NCI-H460 (cell line): ENCODE measurements at regions not wholly inside any gene's neighbourhood (a gene's known extent, or its start where the extent isn't known, plus 50 kb on each side); places are given as distances from the start of the nearest gene placed in this dataset.
"Not testable (repeated sequence)": the region's sequence is repeated elsewhere in the genome, so short reads cannot be mapped to it uniquely, and the experiment has no call there.

Source experiments
- DNase-seq: peaks from one replicate; pipeline ENCODE4 v3.0.0-alpha.2; 2016; ENCODE audit warnings: low read depth; ENCODE audit errors: extremely low read depth

DNA sequence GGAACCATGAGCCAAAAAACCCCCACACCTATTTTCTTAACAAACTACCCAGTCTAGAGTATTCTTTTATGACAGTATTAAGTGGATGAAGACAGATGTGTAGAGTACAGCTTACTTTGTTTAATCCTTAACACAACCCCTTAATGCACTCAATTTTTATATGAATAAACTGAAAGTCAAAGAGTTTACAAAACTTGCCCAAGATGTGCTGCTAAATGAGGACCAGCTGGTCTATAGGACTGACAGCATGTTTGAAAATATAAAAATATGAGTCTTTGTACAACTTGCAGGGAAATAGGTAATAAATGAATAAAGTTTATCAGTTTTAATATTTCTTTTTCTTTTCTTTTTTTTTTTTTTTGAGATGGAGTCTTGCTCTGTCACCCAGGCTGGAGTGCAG, 102.3 kb downstream of the ZFY start:
- no peak for DNase-seq

DNA sequence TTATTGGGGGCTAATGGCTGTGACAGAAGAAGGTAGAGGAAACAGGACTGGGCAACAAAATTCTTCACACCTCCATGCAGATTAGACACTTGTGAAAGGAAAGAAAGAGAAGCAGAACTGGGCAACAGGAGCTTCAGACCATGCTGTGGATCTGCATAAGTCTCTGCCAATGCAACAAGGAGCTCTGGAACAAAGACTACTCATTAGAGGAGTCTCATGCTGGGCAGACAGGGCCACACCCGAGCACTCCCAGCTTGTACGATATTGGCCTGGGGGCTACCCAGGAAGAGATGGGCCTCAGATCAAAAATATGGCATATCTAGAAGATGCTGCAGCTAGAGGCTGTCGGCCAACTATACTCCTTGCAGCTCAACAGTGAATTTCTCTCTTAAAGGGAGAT, 105.2 kb downstream of the ZFY start:
- DNase-seq, result no peak

DNA sequence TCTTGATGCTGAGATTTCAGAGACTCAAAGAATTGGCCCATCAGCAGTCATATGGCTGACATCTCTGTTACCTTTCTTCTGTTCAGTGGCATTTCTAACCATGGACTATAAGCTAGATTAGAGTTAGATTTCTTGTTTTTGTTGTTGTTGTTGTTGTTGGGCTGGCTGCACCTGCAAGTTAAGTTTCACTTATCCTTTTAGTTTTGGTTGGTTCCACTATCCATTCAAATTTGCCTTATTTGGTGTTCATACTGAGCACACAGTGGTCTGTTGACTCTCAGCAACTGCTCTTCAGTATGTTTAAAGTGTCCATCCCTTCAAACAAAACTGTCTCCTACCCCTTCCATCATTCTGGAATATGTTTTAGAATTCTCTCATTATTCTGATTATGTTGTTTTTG, 106.8 kb downstream of the ZFY start:
- no peak for DNase-seq

DNA sequence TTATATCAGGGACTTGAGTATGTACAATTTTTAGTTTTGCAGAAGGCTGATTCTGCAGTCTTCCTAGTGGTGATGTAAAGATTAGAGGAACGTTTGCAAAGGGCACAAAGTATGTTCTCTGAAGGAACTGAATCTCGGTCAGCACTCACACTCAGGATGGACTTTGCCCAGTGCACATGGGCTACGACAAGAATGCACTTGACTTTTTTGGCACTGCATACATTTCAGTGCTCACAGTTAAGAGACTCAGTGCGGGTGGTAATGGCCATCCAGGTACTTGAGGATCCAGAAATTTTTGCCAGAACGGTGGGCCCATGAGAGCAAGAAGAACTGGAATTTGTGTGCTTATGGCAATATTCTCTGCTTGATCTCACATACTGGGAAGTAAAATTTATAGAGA, 107.7 kb downstream of the ZFY start:
- no peak for DNase-seq

DNA sequence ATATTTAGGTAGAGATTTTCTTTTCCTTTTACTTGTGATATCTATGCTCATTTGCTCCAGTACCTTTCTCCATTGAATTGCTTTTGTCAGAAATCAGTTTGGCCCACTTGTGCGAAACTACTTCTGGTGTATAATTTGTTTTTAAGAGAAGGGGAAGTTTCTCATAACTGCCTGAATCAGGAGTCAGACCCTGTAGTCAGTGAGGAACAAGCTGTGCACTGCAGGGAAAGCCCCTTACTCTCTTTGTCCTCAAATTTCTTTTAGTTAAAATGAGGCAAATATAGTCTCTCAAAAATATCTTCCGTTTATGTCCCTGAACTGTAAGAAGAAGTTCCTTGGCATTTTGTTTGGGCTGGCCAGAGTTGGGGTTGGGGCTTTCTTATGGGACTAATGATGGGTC, 109.9 kb downstream of the ZFY start:
- no peak for DNase-seq

DNA sequence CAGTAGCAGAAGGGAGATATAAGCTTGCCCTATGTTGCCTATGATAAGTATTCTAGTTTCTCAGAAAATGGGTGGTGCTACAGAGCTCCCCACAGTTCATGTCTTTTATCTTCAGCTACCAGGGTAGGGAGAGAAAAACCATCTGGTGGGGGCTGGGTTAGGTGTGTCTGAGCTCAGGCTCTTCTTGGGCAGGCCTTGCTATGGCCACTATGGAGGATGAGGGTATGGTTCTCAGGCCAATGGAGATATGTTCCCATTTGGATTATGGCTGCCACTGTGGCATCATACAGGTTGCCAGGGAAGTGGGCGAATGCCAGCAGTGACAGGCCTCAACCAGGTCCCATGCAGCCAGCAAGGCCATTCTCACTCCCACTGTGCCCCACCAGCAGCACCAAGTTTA, 120.3 kb downstream of the ZFY start:
- DNase-seq, result not testable (repeated sequence)

DNA sequence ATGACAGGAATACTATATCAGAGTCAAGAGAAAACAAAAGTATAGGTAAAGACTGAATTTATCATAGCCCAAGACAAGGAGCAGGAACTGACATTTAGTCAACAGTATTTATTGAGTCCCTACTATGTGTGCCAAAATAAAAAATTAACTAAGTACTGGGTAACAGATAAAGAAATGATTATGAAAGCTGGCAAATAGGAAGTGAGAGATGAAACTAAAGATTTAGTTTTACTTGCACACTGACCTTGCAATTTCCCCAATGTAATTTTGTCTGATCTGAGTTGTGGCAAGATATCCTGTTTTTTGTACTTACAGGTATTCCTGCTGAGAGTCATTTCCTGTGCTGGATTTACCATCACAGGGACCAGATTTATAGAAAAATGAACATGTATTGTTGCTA, 123.2 kb downstream of the ZFY start:
- DNase-seq, result not testable (repeated sequence)

DNA sequence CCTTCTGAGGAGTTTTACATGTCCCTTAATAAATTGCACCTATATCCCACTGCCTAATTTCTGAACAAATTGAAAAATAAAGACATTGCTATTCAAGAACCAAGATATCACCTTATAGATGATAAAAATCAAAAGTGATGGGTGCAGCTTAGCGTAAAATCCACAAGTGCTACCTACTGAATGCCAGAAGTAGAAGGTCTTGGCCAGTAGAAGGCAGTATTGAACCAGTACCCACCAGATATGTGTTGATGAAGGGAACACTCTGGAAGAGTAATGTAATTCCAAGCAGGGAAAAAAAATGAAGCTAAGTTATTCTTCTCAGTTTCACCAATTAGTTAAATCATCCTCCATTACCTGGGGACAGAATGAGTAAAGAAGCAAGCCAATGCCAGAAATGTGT, 125.5 kb downstream of the ZFY start:
- DNase-seq, result peak; percentile 6

DNA sequence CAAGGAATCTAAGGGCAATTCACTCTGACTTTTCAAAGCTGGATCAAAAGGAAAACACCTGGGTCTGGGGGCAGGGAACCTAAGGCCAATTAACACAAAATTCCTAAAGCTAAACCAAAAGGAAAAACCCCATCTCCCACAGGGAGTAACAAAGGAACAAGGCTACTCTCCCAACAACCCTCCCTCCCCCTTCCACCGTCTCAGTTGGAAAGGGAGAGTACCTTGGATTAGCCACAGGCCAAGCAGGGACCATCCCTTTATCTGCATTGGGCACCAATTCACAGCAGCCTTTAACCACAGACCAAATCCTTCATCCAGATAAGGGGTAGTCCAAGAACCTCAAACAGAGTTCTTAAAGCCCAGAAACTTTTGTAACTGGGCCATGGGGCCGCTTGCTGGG, 153.0 kb downstream of the ZFY start:
- not testable (repeated sequence) for DNase-seq

DNA sequence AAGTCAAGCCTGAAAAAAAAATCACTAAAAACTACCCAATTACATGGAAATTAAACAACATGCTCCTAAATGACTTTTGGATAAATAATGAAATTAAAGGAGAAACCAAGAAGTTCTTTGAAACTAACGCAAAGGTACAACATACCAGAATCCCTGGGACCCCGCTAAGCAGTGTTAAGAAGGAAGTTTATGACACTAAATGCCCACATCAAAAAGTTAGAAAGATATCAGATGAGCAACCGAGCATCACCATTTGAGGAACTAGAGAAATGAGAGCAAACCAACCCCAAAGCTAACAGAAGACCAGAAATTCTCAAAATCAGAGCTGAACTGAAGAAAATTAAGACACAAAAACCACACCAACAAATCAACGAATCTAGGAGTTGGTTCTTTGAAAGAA, 173.5 kb downstream of the ZFY start:
- DNase-seq, result not testable (repeated sequence)

DNA sequence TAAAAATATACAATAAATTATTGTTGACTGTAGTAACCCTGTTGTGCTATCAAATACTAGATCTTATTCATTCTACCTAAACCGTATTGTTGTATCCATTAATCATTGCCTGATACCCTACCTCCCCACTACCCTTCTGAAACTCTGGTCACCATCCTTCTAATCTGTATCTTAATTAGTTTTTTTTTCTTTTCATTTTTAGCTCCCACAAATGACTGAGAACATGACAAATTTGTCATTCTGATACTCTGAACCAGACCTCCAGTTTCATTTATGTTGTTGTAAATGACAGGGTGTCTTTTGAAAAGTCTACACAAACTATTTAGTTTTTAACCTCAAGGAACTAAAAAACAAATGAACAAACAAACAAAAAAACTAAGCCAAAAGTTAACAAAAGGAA, 185.1 kb downstream of the ZFY start:
- not testable (repeated sequence) for DNase-seq

DNA sequence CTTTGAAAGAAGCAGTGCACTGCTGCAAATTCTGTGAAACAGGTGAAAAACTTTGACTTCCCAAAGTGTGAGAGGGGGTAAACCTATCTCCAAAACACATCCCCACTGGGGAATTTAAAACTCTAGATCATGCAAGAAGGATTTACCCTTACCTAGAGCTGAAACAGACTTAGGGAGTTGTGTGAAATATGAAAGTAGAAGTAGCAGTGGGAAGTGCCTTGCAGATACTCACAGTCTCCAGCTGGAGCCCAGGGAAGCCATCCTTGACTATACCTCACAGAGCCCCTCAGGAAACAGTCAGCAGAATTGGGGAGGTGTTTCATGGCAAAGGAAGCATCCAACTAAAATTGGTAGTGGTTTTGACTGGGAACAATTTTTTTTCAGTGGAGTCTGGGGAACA, 185.5 kb downstream of the ZFY start:
- not testable (repeated sequence) for DNase-seq

DNA sequence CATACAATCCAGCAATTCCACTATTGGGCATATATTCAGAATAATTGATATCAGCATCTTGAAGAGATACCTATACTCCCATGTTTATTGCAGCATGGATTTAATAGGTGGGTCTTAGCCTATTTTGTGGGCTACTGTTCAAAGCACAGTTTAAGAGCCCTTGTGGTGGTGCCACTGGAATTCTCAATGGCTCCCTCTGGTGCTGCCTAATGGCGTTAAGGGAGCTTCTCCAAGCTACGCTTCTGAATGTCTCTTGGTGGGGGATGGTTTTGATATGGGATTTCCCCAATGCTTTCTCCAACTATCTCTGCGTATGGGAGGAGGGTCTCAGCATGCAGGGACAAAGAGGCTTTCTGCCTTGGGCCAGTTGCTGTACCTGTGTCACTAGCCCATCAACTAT, 188.3 kb downstream of the ZFY start:
- DNase-seq, result not testable (repeated sequence)

DNA sequence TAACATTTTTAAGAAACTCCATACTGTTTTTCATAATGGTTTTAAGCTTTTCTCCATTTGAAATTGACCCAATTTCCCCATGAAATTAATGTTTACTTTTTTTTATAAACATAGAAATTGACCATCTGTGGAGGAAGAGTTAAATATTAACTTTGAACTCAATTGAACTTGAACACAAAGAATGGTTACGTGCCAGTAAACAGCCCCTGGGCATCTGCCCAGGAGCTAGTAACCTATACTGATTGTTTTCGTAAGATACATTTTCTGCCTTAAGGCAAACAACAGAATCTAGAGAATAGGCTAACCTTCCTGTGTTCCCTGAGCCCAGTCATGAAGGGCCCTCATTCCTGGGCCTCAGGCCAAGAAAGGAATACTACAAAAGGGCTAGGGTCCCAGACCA, 235.9 kb downstream of the ZFY start:
- not testable (repeated sequence) for DNase-seq

DNA sequence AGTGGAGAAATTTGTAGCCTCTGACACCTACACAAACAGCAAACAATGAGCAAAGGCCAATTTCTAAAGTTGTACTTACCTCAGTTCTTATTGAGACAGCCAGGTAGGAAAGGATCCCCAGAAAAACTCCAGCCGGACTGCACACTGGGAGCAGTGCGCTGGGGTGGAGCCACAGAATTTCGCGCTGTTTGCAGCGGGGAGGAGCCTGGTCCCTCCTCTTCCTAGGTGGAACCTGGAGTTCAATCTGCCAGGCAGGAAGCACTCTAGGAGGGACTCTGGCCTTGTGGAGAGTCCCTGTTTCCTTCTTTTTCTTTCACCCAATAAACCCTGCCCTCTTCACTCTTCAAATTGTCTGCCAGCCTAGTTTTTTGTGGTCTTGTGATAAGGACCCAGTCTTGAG, 259.9 kb downstream of the ZFY start:
- DNase-seq, result not testable (repeated sequence)

DNA sequence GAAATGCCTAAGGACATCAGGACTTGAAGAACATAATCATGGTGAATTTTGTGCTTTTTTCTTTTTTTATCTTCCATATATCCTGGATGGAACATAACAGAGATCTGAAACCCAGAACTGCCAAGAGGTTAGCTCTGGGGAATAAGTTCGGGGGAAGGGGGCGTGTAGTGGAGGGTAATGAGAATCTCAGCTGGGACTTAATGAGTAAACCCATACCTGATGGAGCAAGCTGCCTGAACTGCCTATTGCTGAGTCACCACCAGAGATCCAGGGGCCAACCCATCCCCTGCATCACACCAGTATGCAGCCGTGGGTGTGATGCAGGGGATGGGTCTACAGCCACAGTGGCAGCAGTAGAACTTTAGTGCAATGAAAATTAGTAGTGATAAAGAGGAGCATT, 267.1 kb downstream of the ZFY start:
- not testable (repeated sequence) for DNase-seq

DNA sequence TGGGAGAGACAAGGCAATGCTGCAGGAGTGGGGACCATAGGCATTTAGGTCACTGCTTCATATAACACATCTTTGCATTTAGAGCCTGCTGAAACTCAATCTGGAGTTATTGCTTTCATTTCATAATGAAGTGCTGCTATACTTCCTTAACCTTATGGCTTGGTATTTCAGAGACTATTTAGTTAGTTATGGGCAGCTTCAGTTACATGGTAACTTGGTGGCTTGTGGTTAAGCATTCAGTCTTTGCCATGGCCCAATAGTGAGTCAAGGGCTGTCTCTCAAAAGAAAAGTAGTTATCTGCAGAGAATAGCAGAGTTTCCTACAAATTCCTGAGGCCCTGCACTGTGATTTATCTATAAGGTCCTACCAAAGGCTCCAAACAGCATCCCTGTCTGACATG, 271.6 kb downstream of the ZFY start:
- not testable (repeated sequence) for DNase-seq

DNA sequence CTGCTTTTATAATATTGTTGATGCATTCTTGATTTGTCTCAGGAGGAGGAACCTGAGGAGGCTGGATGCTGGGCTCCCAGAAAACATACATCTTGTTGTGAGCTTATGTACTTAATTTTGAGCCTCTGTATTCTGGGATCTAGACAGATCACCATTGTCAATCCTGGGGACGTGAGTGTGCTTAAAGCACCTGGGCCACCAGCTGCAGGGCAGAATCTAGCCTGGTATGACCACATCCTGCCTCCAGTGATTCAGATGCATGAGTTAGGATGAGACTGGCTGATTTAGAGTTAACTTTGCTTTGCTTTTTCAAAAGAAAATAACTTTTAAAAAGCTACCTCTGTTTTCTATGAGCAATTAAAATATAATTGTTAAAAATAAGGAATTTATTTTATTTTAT, 278.0 kb downstream of the ZFY start:
- DNase-seq, result not testable (repeated sequence)

DNA sequence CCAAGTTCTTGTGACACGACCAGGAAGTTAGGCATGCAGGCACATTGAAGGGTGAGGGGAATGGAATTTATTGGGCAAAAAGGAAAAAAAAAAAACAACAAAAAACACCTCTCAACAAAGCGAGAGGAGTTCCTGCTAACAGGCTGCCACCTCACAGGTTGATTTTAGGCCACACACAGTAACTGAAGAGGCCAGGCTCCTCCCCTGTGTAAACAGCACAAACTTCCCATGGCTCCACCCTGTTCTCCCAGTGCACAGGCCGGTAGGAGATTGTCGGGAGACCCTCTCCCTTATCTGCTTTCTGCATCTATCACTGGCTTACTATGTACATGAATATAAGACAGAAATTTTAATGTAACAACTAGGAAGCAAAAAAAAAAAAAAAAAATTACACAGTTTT, 283.0 kb downstream of the ZFY start:
- DNase-seq, result not testable (repeated sequence)

DNA sequence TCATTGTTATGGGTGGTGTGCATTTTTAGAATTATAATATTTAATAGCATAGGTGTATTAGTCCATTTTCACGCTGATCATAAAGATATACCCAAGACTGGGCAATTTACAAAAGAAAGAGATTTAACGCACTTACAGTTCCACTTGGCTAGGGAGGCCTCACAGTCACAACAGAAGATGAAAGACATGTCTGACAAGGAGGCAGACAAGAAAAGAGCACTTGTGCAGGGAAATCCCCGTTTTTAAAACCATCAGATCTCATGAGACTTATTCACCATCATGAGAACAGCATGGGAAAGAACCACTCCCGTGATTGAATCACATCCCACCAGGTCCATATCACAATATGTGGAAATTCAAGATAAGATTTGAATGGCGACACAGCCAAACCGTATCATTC, 283.4 kb downstream of the ZFY start:
- DNase-seq, result not testable (repeated sequence)

DNA sequence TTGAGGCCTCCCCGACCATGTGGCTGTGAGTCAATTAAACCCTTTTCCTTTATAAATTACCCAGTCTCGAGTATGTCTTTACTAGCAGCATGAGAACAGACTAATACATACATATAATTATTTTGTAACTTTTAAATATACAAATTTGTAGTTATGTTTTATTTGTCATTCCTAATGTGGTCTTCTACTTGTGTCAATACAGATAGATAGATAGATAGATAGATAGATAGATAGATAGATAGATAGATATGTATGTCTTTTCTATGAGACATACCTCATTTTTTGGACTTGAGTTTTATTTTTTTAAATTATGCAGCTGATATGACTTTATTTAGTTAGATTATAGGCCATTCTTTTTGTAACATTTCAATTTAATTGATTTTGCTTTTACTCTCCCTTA, 316.0 kb upstream of the TGIF2LY start:
- DNase-seq, result not testable (repeated sequence)

DNA sequence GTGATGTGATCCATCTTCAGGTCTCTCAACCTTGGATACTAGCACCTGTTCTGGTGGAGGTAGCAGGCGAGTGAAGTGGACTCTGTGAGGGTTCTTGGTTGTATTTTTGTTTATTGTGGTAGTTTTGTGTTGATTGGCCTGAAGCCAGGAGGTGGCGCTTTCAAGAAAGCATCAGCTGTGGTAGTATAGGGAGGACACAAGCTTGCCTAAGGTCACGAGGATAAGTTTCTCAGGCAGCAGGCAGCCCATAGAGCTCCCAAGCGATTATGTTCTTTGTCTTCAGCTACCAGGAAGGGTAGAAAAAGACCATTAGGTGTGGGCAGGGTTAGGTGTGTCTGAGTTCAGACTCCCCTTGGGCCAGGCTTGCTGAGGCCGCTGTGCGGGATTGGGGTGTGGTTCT, 290.8 kb upstream of the TGIF2LY start:
- not testable (repeated sequence) for DNase-seq

DNA sequence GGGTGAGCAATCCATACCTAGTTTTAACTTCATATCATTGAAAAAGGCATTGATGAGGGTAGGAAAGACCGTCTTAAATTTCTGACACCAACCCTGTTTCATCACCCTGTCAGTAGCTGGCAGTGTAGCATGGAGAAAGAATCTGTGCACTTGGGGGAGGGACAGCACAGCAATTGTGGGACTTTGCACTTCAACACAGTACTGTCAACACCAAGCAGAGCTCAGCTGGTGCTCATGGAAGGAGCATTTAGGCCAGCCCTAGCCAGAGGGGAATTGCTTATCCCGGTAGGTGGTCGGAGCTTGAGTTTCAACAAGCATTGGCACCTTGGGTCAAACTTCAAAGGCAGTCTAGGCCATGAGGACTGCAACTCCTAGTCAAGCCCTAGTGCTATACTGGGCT, 281.6 kb upstream of the TGIF2LY start:
- DNase-seq, result not testable (repeated sequence)

DNA sequence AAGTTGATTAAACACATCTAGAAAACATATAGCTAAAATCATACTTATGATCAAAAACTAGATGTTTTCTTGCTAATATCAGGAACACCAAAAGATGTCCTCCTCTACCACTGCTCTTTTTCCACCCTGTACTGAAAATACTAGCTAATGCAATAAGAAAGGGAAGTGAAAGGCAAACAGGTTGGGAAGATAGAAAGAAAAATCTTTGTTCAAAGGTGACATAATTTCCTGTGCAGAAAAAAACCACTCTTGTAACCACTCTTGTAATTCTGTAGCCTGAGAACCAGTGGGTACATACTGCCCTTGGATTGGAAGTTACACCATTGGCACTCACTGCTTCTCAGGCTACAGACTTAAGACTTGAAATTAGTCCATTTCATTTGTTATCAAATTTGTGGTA, 258.9 kb upstream of the TGIF2LY start:
- DNase-seq, result not testable (repeated sequence)
